HG02885 (cell line): ENCODE measurements at regions not wholly inside any gene's neighbourhood (a gene's known extent, or its start where the extent isn't known, plus 50 kb on each side); places are given as distances from the start of the nearest gene placed in this dataset.
"Not testable (repeated sequence)": the region's sequence is repeated elsewhere in the genome, so short reads cannot be mapped to it uniquely, and the experiment has no call there.

Source experiments
- ATAC-seq: cut with Tn5 transposase; IDR thresholded peaks from one replicate; pipeline ENCODE4 v1.9.1; 2021; ENCODE audit warnings: mild to moderate bottlenecking; ENCODE audit not compliant: unreplicated experiment, poor library complexity

GRCh38 chr6:11852061-11852651 lies 73.6 kb upstream of the ADTRP start:
- peak; percentile 62 for ATAC-seq

GRCh38 chr6:11851387-11851786 lies 72.8 kb upstream of the ADTRP start:
- no peak for ATAC-seq

GRCh38 chr6:11848852-11849731 lies 70.5 kb upstream of the ADTRP start:
- ATAC-seq = no peak

GRCh38 chr6:11848346-11848651 lies 69.7 kb upstream of the ADTRP start:
- ATAC-seq = no peak

- no peak for ATAC-seq
Measured at GRCh38 chr6:11847515-11848345, 69.1 kb upstream of the ADTRP start.

- not testable (repeated sequence) for ATAC-seq
Measured at GRCh38 chr6:11847068-11847467, 68.5 kb upstream of the ADTRP start.

- ATAC-seq = no peak
Measured at GRCh38 chr6:11845664-11846577, 67.3 kb upstream of the ADTRP start.

GRCh38 chr6:11842795-11843194 lies 64.2 kb upstream of the ADTRP start:
- ATAC-seq = not testable (repeated sequence)

- no peak for ATAC-seq
Measured at GRCh38 chr6:11835065-11835464, 56.5 kb upstream of the ADTRP start.

GRCh38 chr6:11833626-11834592 lies 55.3 kb upstream of the ADTRP start:
- peak; percentile 82 for ATAC-seq

- no peak for ATAC-seq
Measured at GRCh38 chr6:11831653-11832052, 53.0 kb upstream of the ADTRP start.

- ATAC-seq = no peak
Measured at GRCh38 chr6:11830520-11830919, 51.9 kb upstream of the ADTRP start.

GRCh38 chr6:11830105-11830504 lies 51.5 kb upstream of the ADTRP start:
- ATAC-seq = no peak

- ATAC-seq = no peak
Measured at GRCh38 chr6:11828262-11828870, 49.8 kb upstream of the ADTRP start.
